IMR-90 (cell line): ENCODE measurements at regions not wholly inside any gene's neighbourhood (a gene's known extent, or its start where the extent isn't known, plus 50 kb on each side); places are given as distances from the start of the nearest gene placed in this dataset.
"Not testable (repeated sequence)": the region's sequence is repeated elsewhere in the genome, so short reads cannot be mapped to it uniquely, and the experiment has no call there.

Experiments used
- CTCF ChIP-seq: conservative IDR thresholded peaks from 2 replicates; pipeline ENCODE4 v1.5.1; 2012; ENCODE audit warnings: mild to moderate bottlenecking, low read depth, low read length, improper control_type of control experiment
- ELK1 ChIP-seq: fragments of 150-350 bp; IDR thresholded peaks from 2 replicates; pipeline ENCODE4 v1.6.1; 2016; ENCODE audit warnings: low read depth, mild to moderate bottlenecking, low read length, moderate library complexity, borderline replicate concordance
- POLR2A ChIP-seq: IDR thresholded peaks from 2 replicates; pipeline ENCODE4 v1.6.1; 2012; ENCODE audit warnings: mild to moderate bottlenecking, low read depth, low read length
- SMC3 ChIP-seq: fragments of 150-350 bp; IDR thresholded peaks from 2 replicates; pipeline ENCODE4 v1.6.1; 2016; ENCODE audit warnings: low read depth, mild to moderate bottlenecking, antibody characterized with exemption, low read length, moderate library complexity
- USF2 ChIP-seq: fragments of 150-350 bp; IDR thresholded peaks from 2 replicates; pipeline ENCODE4 v1.6.1; 2017; ENCODE audit warnings: mild to moderate bottlenecking, antibody characterized with exemption, low read length, low read depth

- not testable (repeated sequence) for TF ChIP-seq POLR2A, CTCF, SMC3, ELK1, USF2
Observed at GRCh38 chr6:87752503-87752902, 50.5 kb upstream of the AKIRIN2 start.
